ENCODE measurements at regions not wholly inside any gene's neighbourhood (a gene's known extent, or its start where the extent isn't known, plus 50 kb on each side); places are given as distances from the start of the nearest gene placed in this dataset.

DNA sequence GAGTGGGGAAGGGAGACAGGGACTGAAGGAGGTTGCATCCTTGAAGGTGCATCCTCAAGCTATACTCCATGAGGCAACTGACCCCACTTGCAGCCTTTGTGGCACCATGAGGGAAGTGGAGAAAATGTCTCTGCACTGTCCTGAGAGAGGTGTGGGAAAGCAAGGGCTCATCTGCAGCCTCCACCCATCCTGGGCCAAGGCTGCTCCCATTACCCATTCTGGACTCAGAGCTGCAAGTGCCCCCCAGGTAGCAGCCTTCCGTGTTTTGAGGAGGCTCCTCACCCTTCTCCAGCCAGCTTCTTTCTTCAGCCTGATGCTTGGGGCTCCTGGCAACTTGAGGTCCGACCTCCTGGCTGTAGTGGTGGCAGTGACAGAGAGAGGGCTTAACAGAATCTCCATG, 294.6 kb downstream of the CDH26 start:
- Histone ChIP-seq H3K9me2 (no peaks in the 10 kb centered on the region), H3K4me1 (ENCODE audit: control insufficient read depth in 1 of 2, insufficient read depth in 2 of 2, low read depth in 1 of 2, low read length in 1 of 2) (peaks cover 0 to 20% of the 10 kb centered on the region in 2 experiments; a peak in 2 of 4 replicates), H3K79me2 (ENCODE audit: insufficient read depth) (no peaks in the 10 kb centered on the region), H3K9me3 (no peaks in the 10 kb centered on the region), H3K27me3 (ENCODE audit: insufficient read depth) (no peaks in the 10 kb centered on the region), H3K9ac (no peak overlapping the region), H2AFZ (ENCODE audit: low read depth) (no peak overlapping the region), H3K4me2 (no peak overlapping the region), H3F3A (replicated peaks; ENCODE audit: insufficient read depth) (no peaks in the 10 kb centered on the region), H3K4me3 (ENCODE audit: low read depth in 2 of 2, low read length in 1 of 2) (no peak overlapping the region), H4K20me1 (ENCODE audit: insufficient read depth) (no peaks in the 10 kb centered on the region), H3K27ac (ENCODE audit: low read depth in 2 of 2, low read length in 1 of 2) (no peak overlapping the region), H3K36me3 (replicated peaks in 1 of 2; ENCODE audit: control insufficient read depth in 1 of 2, insufficient read depth in 2 of 2, low read length in 1 of 2) (no peaks in the 10 kb centered on the region)
- WGBS (ENCODE audit: low lambda C conversion rate), result 20% methylated on average over 2 of the region's 2 CpGs
- TF ChIP-seq JUND (IDR thresholded peaks at IDR 0.05) (no peak), POLR2AphosphoS5 (IDR thresholded peaks at IDR 0.05; ENCODE audit: low read depth, low read length) (no peak), TAF1 (IDR thresholded peaks at IDR 0.05; ENCODE audit: borderline replicate concordance, low read depth, low read length) (no peak), RCOR1 (IDR thresholded peaks at IDR 0.05; ENCODE audit: low read length) (no peak), RAD21 (IDR thresholded peaks at IDR 0.05; ENCODE audit: low read length) (no peak), RXRA (IDR thresholded peaks at IDR 0.05; ENCODE audit: borderline replicate concordance, low read depth) (no peak), EP300 (IDR thresholded peaks at IDR 0.05; ENCODE audit: borderline replicate concordance in 1 of 2, low read depth in 1 of 2, low read length in 1 of 2) (no peak), TEAD4 (IDR thresholded peaks at IDR 0.05; ENCODE audit: borderline replicate concordance, insufficient read depth) (no peak), NRF1 (IDR thresholded peaks at IDR 0.05; ENCODE audit: low read depth, low read length) (no peak)
- TF ChIP-seq, protein P1, sequence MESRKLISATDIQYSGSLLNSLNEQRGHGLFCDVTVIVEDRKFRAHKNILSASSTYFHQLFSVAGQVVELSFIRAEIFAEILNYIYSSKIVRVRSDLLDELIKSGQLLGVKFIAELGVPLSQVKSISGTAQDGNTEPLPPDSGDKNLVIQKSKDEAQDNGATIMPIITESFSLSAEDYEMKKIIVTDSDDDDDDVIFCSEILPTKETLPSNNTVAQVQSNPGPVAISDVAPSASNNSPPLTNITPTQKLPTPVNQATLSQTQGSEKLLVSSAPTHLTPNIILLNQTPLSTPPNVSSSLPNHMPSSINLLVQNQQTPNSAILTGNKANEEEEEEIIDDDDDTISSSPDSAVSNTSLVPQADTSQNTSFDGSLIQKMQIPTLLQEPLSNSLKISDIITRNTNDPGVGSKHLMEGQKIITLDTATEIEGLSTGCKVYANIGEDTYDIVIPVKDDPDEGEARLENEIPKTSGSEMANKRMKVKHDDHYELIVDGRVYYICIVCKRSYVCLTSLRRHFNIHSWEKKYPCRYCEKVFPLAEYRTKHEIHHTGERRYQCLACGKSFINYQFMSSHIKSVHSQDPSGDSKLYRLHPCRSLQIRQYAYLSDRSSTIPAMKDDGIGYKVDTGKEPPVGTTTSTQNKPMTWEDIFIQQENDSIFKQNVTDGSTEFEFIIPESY (IDR thresholded peaks at IDR 0.05; ENCODE audit: borderline replicate concordance, low read depth), result no peak
- TF ChIP-seq, protein P2, sequence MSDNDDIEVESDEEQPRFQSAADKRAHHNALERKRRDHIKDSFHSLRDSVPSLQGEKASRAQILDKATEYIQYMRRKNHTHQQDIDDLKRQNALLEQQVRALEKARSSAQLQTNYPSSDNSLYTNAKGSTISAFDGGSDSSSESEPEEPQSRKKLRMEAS (IDR thresholded peaks at IDR 0.05; ENCODE audit: low read depth), result no peak
- TF ChIP-seq, protein P3, sequence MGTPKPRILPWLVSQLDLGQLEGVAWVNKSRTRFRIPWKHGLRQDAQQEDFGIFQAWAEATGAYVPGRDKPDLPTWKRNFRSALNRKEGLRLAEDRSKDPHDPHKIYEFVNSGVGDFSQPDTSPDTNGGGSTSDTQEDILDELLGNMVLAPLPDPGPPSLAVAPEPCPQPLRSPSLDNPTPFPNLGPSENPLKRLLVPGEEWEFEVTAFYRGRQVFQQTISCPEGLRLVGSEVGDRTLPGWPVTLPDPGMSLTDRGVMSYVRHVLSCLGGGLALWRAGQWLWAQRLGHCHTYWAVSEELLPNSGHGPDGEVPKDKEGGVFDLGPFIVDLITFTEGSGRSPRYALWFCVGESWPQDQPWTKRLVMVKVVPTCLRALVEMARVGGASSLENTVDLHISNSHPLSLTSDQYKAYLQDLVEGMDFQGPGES (IDR thresholded peaks at IDR 0.05; ENCODE audit: low read depth, low read length), result no peak
- ChIA-PET POLR2A (no interaction called here), CTCF (interaction anchor here (0.7 to 1.0 kb wide), 7 partner anchors 9 to 113 kb away, joined by 3 to 4 read pairs (median 3); no protein-coding TSS in a partner anchor)
- DNase-seq, result no peak

DNA sequence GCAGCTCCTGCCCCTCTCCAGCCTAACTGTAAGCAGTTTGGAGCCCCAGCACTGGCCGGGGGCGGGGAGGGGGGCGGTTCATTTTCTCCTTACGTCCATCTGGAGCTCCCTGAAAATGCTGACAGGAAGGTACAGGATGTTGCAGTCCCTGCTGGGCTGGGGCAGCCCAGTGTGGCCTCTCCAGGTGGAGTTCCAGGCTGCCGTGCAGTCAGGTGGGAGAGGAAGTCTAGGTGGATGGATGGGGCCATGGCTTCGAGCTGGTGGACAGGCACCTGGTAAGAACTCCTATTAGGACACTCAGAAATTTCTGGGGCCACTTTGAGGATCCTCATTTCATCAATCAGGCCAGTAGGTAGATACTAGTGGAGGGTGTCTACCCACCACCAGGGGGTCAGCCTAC, 295.2 kb downstream of the CDH26 start:
- H3K9me2 ChIP-seq, result no peaks in the 10 kb centered on the region
- CTCF ChIA-PET, result interaction anchor here (0.8 to 1.8 kb wide), 5 partner anchors 9 to 112 kb away, joined by 3 to 5 read pairs (median 3); no protein-coding TSS in a partner anchor
- H3K4me3 ChIP-seq (ENCODE audit: low read depth in 2 of 2, low read length in 1 of 2), result no peak overlapping the region
- 15% methylated on average over 5 of the region's 6 CpGs for WGBS (ENCODE audit: low lambda C conversion rate)
- H3F3A ChIP-seq (replicated peaks; ENCODE audit: insufficient read depth), result no peaks in the 10 kb centered on the region
- H3K9me3 ChIP-seq, result no peaks in the 10 kb centered on the region
- no peaks in the 10 kb centered on the region for H3K27me3 ChIP-seq (ENCODE audit: insufficient read depth)
- POLR2A ChIA-PET, result no interaction called here
- no peak overlapping the region for H3K9ac ChIP-seq
- no peak overlapping the region for H2AFZ ChIP-seq (ENCODE audit: low read depth)
- no peaks in the 10 kb centered on the region for H4K20me1 ChIP-seq (ENCODE audit: insufficient read depth)
- H3K4me2 ChIP-seq, result no peak overlapping the region
- H3K79me2 ChIP-seq (ENCODE audit: insufficient read depth), result no peaks in the 10 kb centered on the region
- H3K27ac ChIP-seq (ENCODE audit: low read depth in 2 of 2, low read length in 1 of 2), result no peak overlapping the region
- H3K4me1 ChIP-seq (ENCODE audit: control insufficient read depth in 1 of 2, insufficient read depth in 2 of 2, low read depth in 1 of 2, low read length in 1 of 2), result peaks cover 0 to 20% of the 10 kb centered on the region in 2 experiments; a peak in 2 of 4 replicates
- H3K36me3 ChIP-seq (replicated peaks in 1 of 2; ENCODE audit: control insufficient read depth in 1 of 2, insufficient read depth in 2 of 2, low read length in 1 of 2), result no peaks in the 10 kb centered on the region
- DNase-seq, result no peak
- TF ChIP-seq, protein P2 (IDR thresholded peaks at IDR 0.05; ENCODE audit: low read depth), result no peak
- TF ChIP-seq GATA2 (CRISPR knock-in tag; IDR thresholded peaks at IDR 0.05), result no peak
- TF ChIP-seq RFX5 (IDR thresholded peaks at IDR 0.05; ENCODE audit: low read length), result no peak
- TF ChIP-seq FOXM1 (IDR thresholded peaks at IDR 0.05; ENCODE audit: low read depth), result no peak
- TF ChIP-seq ELF1 (IDR thresholded peaks at IDR 0.05), result no peak
- no peak for TF ChIP-seq FOXJ3 (CRISPR knock-in tag; IDR thresholded peaks at IDR 0.05)
- no peak for TF ChIP-seq TEAD4 (IDR thresholded peaks at IDR 0.05; ENCODE audit: borderline replicate concordance, insufficient read depth)
- TF ChIP-seq POLR2AphosphoS5 (IDR thresholded peaks at IDR 0.05; ENCODE audit: low read depth, low read length), result no peak
- TF ChIP-seq, protein P4, sequence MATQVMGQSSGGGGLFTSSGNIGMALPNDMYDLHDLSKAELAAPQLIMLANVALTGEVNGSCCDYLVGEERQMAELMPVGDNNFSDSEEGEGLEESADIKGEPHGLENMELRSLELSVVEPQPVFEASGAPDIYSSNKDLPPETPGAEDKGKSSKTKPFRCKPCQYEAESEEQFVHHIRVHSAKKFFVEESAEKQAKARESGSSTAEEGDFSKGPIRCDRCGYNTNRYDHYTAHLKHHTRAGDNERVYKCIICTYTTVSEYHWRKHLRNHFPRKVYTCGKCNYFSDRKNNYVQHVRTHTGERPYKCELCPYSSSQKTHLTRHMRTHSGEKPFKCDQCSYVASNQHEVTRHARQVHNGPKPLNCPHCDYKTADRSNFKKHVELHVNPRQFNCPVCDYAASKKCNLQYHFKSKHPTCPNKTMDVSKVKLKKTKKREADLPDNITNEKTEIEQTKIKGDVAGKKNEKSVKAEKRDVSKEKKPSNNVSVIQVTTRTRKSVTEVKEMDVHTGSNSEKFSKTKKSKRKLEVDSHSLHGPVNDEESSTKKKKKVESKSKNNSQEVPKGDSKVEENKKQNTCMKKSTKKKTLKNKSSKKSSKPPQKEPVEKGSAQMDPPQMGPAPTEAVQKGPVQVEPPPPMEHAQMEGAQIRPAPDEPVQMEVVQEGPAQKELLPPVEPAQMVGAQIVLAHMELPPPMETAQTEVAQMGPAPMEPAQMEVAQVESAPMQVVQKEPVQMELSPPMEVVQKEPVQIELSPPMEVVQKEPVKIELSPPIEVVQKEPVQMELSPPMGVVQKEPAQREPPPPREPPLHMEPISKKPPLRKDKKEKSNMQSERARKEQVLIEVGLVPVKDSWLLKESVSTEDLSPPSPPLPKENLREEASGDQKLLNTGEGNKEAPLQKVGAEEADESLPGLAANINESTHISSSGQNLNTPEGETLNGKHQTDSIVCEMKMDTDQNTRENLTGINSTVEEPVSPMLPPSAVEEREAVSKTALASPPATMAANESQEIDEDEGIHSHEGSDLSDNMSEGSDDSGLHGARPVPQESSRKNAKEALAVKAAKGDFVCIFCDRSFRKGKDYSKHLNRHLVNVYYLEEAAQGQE (IDR thresholded peaks at IDR 0.05; ENCODE audit: low read depth, low read length), result no peak
- TF ChIP-seq, protein P5, sequence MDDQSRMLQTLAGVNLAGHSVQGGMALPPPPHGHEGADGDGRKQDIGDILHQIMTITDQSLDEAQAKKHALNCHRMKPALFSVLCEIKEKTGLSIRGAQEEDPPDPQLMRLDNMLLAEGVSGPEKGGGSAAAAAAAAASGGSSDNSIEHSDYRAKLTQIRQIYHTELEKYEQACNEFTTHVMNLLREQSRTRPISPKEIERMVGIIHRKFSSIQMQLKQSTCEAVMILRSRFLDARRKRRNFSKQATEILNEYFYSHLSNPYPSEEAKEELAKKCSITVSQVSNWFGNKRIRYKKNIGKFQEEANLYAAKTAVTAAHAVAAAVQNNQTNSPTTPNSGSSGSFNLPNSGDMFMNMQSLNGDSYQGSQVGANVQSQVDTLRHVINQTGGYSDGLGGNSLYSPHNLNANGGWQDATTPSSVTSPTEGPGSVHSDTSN (IDR thresholded peaks at IDR 0.05), result no peak
- no peak for TF ChIP-seq TCF12 (IDR thresholded peaks at IDR 0.05)
- no peak for TF ChIP-seq NFIC (IDR thresholded peaks at IDR 0.05; ENCODE audit: borderline replicate concordance)
- no peak for TF ChIP-seq MEF2A (IDR thresholded peaks at IDR 0.05; ENCODE audit: borderline replicate concordance, low read depth)

Data from SK-N-SH (cell line).